Activated naive CD8-positive, alpha-beta T cell (primary cell): ENCODE measurements at regions not wholly inside any gene's neighbourhood (a gene's known extent, or its start where the extent isn't known, plus 50 kb on each side); places are given as distances from the start of the nearest gene placed in this dataset.
"Not testable (repeated sequence)": the region's sequence is repeated elsewhere in the genome, so short reads cannot be mapped to it uniquely, and the experiment has no call there.

Experiments used
- H3K27ac Mint-ChIP-seq: one replicate; pipeline ENCODE4 v1.8.0; 2021; ENCODE audit warnings: mixed read lengths
- H3K27me3 Mint-ChIP-seq: one replicate; pipeline ENCODE4 v1.8.0; 2021; ENCODE audit warnings: mixed read lengths
- H3K36me3 Mint-ChIP-seq: one replicate; pipeline ENCODE4 v1.8.0; 2021; ENCODE audit warnings: mixed read lengths
- H3K4me1 Mint-ChIP-seq: one replicate; pipeline ENCODE4 v1.8.0; 2021; ENCODE audit warnings: low read depth, mixed read lengths
- H3K4me3 Mint-ChIP-seq: one replicate; pipeline ENCODE4 v1.8.0; 2021; ENCODE audit warnings: mild to moderate bottlenecking, mixed read lengths
- H3K9me3 Mint-ChIP-seq: one replicate; pipeline ENCODE4 v1.8.0; 2021; ENCODE audit warnings: low read depth, mixed read lengths

DNA sequence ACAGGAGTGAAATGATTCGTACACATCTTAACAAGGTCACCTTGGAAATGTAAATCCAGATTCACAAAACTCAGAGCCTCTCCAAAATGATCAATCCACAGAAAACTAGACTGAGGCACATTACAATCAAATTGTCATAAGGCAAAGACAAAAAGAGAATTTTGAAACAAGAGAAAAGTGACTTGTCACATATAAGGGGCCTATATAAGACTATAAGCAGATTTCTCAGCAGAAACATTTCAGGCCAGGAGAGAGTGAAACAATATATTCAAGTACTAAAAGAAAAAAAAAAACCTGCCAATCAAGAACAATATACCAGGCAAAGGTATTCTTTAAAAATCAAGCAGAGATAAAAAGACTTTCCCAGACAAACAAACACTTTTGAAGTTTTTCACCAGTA, 429.1 kb downstream of the BCAT1 start:
- no peaks in the 10 kb centered on the region for H3K4me1 Mint-ChIP-seq
- no peak overlapping the region for H3K27ac Mint-ChIP-seq
- no peak overlapping the region for H3K4me3 Mint-ChIP-seq
- H3K36me3 Mint-ChIP-seq = no peaks in the 10 kb centered on the region
- H3K9me3 Mint-ChIP-seq = peaks cover 18% of the 10 kb centered on the region
- no peaks in the 10 kb centered on the region for H3K27me3 Mint-ChIP-seq

DNA sequence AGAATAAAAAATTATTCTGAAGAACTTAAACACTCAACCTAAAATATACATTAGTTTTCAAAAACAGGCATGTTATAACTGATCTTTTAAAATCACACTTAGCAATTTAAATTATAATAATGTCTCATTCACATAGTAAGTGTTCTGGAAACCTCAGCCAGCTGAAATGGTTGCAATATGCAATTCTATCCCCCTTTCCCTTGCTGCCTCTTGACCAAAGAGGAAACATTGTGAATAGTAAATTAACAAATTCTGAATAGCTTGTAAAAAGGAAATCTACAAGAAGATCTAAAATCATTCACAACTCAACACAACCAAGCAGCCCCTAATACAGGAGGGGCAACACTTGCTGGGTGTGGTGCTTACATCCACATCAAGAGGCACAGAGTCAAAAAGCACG, 431.9 kb downstream of the BCAT1 start:
- Mint-ChIP-seq H3K4me3 (no peak overlapping the region), H3K27me3 (no peaks in the 10 kb centered on the region), H3K4me1 (no peaks in the 10 kb centered on the region), H3K9me3 (peaks cover 18% of the 10 kb centered on the region), H3K27ac (no peak overlapping the region), H3K36me3 (no peaks in the 10 kb centered on the region)

GRCh38 chr12:24510581-24511125, 438.2 kb downstream of the BCAT1 start:
- no peaks in the 10 kb centered on the region for H3K4me1 Mint-ChIP-seq
- H3K9me3 Mint-ChIP-seq = no peaks in the 10 kb centered on the region
- no peaks in the 10 kb centered on the region for H3K27me3 Mint-ChIP-seq
- H3K36me3 Mint-ChIP-seq = no peaks in the 10 kb centered on the region
- no peak overlapping the region for H3K4me3 Mint-ChIP-seq
- no peak overlapping the region for H3K27ac Mint-ChIP-seq

GRCh38 chr12:24507827-24508226, 441.1 kb downstream of the BCAT1 start:
- Mint-ChIP-seq H3K27ac (no peak overlapping the region), H3K4me1 (no peaks in the 10 kb centered on the region), H3K4me3 (no peak overlapping the region), H3K27me3 (no peaks in the 10 kb centered on the region), H3K9me3 (no peaks in the 10 kb centered on the region), H3K36me3 (no peaks in the 10 kb centered on the region)

DNA sequence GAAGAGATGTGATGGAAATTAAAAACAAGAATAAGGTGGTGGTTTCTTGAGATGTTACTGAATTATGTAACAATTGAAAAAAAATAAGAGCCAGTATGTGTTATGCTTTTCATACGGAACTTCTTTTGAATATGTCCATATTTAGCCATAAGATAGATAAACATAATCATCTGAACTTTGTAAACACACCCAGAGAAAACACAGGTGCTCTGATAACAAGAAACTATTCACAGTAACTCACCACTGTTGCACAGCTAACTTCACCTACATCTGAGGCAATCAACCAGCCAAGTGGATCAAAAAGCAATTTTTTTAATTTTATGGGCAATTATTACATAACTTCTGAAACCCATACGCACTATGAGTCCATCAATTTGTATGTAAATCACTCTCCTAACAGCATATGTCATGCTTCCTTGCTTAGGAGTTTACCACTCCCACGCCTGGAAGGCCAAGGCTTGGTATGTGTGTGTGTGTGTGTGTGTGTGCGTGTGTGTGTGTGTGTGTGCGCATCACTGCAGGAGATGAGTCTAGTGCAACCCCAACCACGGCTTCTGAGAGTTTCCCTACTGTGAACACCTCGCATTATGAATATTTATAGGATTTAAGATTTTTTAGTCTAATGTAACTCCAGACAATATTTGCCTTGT, 443.4 kb downstream of the BCAT1 start:
- no peaks in the 10 kb centered on the region for H3K4me1 Mint-ChIP-seq
- H3K9me3 Mint-ChIP-seq = no peaks in the 10 kb centered on the region
- no peaks in the 10 kb centered on the region for H3K36me3 Mint-ChIP-seq
- H3K27me3 Mint-ChIP-seq = no peaks in the 10 kb centered on the region
- H3K27ac Mint-ChIP-seq = no peak overlapping the region
- no peak overlapping the region for H3K4me3 Mint-ChIP-seq

DNA sequence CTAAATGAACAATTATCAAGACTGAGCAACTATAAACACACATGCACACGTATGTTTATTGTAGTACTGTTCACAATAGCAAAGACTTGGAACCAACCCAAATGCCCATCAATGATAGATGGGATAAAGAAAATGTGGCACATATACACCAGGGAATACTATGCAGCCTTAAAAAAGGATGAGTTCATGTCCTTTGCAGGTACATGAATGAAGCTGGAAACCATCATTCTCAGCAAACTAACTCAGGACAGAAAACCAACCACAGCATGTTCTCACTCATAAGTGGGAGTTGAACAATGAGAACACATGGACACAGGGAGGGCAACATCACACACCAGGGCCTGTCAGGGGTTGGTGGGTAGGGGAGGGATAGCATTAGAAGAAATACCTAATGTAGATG, 445.4 kb downstream of the BCAT1 start:
- H3K4me1 Mint-ChIP-seq, H3K36me3 Mint-ChIP-seq: not testable (repeated sequence)

DNA sequence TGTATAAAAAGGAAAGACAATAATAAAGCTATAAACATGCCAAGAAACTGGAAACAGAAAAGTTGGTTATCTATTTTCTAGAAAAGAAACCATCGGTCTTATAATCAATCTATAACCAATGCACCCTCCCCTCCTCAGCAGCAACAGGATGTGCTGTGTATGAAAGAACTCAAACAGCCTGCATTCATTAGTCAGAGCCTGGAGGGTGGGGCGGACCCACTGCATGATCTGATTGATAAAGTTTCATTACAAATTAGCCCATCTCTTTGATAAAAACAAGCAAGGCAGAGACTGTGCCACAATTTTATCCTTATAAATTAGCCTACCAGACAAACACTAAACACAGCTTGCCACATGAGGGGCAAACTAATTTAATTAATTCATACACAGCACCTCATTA, 448.1 kb downstream of the BCAT1 start:
- Mint-ChIP-seq H3K4me3 (no peak overlapping the region), H3K27me3 (no peaks in the 10 kb centered on the region), H3K36me3 (no peaks in the 10 kb centered on the region), H3K4me1 (no peaks in the 10 kb centered on the region), H3K9me3 (no peaks in the 10 kb centered on the region), H3K27ac (no peak overlapping the region)

More for the DNA sequence above, 445.4 kb downstream of the BCAT1 start:
- H3K4me3 Mint-ChIP-seq, H3K27me3 Mint-ChIP-seq, H3K27ac Mint-ChIP-seq, H3K9me3 Mint-ChIP-seq: not testable (repeated sequence)

DNA sequence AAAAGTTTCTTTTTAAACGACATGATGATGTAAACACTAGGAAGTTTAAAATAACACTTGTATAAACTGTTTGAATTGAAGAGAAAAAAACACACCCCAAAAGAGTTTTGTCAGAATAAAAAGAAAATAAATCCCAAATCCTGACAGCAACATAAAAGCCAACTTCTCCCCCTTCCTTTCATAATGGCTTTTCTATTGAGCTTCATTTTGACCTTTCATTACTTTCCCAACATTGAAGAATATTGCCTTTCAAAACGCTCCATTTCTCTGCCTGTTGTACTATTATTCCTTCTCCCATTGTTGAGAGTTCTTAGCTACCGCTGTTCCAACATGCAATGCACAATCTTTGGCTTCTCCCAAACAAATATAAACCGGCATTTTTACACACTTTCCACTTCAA, 448.5 kb downstream of the BCAT1 start:
- no peaks in the 10 kb centered on the region for H3K9me3 Mint-ChIP-seq
- H3K36me3 Mint-ChIP-seq = no peaks in the 10 kb centered on the region
- no peaks in the 10 kb centered on the region for H3K4me1 Mint-ChIP-seq
- H3K27ac Mint-ChIP-seq = no peak overlapping the region
- no peaks in the 10 kb centered on the region for H3K27me3 Mint-ChIP-seq
- H3K4me3 Mint-ChIP-seq = no peak overlapping the region

DNA sequence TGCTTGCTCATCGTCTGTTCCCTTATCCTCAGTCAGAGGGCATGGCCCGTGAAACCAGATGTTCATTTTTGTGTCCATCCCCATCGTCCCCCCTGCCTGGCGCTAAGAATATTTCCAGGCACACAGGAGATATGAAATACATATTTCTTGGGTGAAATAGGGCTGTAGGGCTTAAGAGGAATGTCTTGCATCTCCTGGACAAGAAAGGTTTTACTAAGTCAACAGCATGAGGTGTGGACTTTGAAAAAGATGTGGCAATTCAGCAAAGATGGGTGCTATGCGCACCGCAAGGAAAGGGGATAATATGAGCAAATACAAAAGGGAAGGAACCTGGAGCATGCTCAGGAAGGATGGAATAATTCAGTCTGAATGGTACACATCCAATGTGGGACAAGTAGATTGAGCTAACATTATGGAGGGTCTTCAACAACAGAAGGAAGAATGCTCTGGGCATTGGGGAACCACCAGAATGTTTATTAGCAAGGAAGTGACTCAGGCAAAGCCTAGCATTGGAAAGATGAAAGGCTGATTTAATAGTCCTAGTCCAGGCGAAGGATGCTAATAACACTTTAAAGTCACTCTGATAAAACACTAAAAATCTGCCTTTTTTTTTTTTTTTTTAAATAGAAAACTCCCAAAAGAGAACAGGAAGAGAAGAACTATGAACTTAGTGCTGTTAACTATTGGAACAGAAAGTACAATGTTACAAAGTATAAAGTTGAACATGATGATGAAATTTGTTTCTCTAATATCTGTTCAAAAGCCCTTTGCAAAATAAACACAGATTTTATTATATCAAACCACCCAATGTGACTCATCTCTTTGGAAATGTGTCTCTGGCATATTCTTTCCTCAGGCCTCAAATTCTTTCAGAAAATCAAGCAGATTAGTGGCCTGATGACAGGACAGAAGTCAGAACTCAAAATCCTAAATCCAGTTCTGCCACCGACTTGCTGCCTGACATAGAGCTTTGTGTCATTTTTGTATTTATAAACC, 449.5 kb downstream of the BCAT1 start:
- Mint-ChIP-seq H3K4me1 (no peaks in the 10 kb centered on the region), H3K27ac (no peak overlapping the region), H3K27me3 (no peaks in the 10 kb centered on the region), H3K9me3 (no peaks in the 10 kb centered on the region), H3K36me3 (no peaks in the 10 kb centered on the region), H3K4me3 (no peak overlapping the region)

DNA sequence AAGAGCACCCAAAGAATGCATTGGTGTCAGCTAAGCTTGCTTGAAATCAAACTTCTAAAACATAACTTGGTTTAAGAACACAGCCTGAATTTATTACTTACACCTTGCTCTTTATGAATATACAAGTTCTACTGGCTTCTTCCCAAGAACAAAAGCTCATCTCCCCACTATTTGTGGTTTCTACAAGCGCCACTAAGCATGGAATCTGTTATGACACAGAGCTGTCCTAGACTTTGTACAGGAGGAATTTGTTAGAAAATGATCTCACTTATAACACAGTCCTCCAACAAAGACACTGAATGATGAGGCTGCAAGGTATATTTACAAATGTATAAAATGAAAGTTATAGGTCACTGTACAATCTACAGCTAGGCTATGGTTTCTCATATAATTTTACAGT, 452.1 kb downstream of the BCAT1 start:
- Mint-ChIP-seq H3K9me3 (no peaks in the 10 kb centered on the region), H3K36me3 (no peaks in the 10 kb centered on the region), H3K4me1 (no peaks in the 10 kb centered on the region), H3K27ac (no peak overlapping the region), H3K27me3 (no peaks in the 10 kb centered on the region), H3K4me3 (no peak overlapping the region)

- H3K27ac Mint-ChIP-seq = no peak overlapping the region
- H3K36me3 Mint-ChIP-seq = no peaks in the 10 kb centered on the region
- no peaks in the 10 kb centered on the region for H3K27me3 Mint-ChIP-seq
- no peak overlapping the region for H3K4me3 Mint-ChIP-seq
- H3K9me3 Mint-ChIP-seq = no peaks in the 10 kb centered on the region
- no peaks in the 10 kb centered on the region for H3K4me1 Mint-ChIP-seq
Observed at GRCh38 chr12:24494401-24494800, 454.5 kb downstream of the BCAT1 start.

GRCh38 chr12:24491968-24492367, 456.9 kb downstream of the BCAT1 start:
- no peak overlapping the region for H3K4me3 Mint-ChIP-seq
- H3K9me3 Mint-ChIP-seq = no peaks in the 10 kb centered on the region
- H3K27me3 Mint-ChIP-seq = no peaks in the 10 kb centered on the region
- H3K36me3 Mint-ChIP-seq = no peaks in the 10 kb centered on the region
- no peak overlapping the region for H3K27ac Mint-ChIP-seq
- H3K4me1 Mint-ChIP-seq = no peaks in the 10 kb centered on the region

DNA sequence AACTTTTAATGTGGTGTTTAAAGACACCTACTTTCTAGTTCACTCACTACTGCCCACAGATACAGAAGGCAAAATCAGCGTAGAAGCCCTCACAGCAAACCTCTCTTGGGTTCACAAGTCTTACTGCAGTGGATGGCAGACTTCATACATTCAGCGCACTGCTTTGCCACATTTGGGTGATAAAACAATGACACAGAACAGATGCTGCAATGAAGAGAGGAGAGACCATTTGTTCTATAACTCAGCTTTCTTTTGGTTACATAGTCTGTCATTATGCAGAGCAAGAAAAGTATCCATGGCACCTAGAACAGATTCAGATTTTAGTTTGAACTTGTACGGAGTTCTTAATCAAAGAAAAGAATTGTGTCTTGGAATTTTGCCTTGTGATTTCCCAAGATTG, 459.0 kb downstream of the BCAT1 start:
- Mint-ChIP-seq H3K4me3 (no peak overlapping the region), H3K4me1 (no peaks in the 10 kb centered on the region), H3K27me3 (no peaks in the 10 kb centered on the region), H3K27ac (no peak overlapping the region), H3K9me3 (no peaks in the 10 kb centered on the region), H3K36me3 (no peaks in the 10 kb centered on the region)

- H3K36me3 Mint-ChIP-seq = no peaks in the 10 kb centered on the region
- H3K4me3 Mint-ChIP-seq = no peak overlapping the region
- H3K27ac Mint-ChIP-seq = no peak overlapping the region
Observed at GRCh38 chr12:24488906-24489619, 459.8 kb downstream of the BCAT1 start.

DNA sequence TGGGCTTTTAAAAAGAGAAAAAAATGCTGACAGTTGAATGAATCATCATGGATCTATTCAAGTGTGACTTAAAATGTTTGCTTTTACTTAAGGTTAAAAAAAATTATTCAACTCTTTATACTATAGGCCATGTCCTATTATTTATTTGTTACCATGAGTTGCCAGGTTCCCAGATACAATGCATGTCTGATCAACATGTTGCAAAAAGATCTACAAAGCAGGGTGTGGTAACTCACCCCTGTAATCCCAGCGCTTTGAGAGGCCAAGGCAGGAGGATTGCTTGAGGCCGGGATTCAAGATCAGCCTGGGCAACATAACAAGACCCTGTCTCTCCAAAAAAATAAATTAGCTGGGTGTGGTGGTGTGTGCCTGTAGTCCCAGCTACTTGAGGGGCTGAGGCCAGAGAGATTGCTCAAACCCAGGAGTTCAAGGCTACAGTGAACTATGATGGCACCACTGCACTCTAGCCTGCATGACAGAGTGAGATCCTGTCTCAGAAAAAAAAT, 460.8 kb downstream of the BCAT1 start:
- H3K4me1 Mint-ChIP-seq = no peaks in the 10 kb centered on the region
- no peaks in the 10 kb centered on the region for H3K9me3 Mint-ChIP-seq
- no peak overlapping the region for H3K4me3 Mint-ChIP-seq
- no peaks in the 10 kb centered on the region for H3K27me3 Mint-ChIP-seq
- no peaks in the 10 kb centered on the region for H3K36me3 Mint-ChIP-seq
- no peak overlapping the region for H3K27ac Mint-ChIP-seq

More at GRCh38 chr12:24488906-24489619, 459.8 kb downstream of the BCAT1 start:
- H3K4me1 Mint-ChIP-seq = no peaks in the 10 kb centered on the region
- H3K9me3 Mint-ChIP-seq = no peaks in the 10 kb centered on the region
- no peaks in the 10 kb centered on the region for H3K27me3 Mint-ChIP-seq
